PC-3 (cell line): ENCODE measurements at regions not wholly inside any gene's neighbourhood (a gene's known extent, or its start where the extent isn't known, plus 50 kb on each side); places are given as distances from the start of the nearest gene placed in this dataset.
A peak's percentile ranks its signal among the peaks of the same experiment; 100 is the strongest.

Experiments used
- ATAC-seq: fragments of 200-7000 bp; cut with Tn5 transposase; 2 replicates; pipeline ENCODE4 v1.9.1; 2020; ENCODE audit warnings: mild to moderate bottlenecking, moderate library complexity
- BruUV-seq: library from RNA; stranded (reverse); fragments of 400-500 nt; replicated peaks from 2 replicates; lab custom pipeline; 2021; lab: Mats Ljungman, UMichigan
- CTCF ChIA-PET: fragments of 300-600 bp; sonication (Branson Sonifier 250); formaldehyde crosslinking; loops from one replicate; lab custom pipeline; 2022; ENCODE audit warnings: antibody characterized with exemption; lab: Charles Lee
- POLR2A ChIA-PET: fragments of 300-600 bp; sonication (Branson Sonifier 250); formaldehyde crosslinking; loops from one replicate; lab custom pipeline; 2022; ENCODE audit warnings: antibody characterized with exemption; ENCODE audit not compliant: unreplicated experiment; lab: Charles Lee
- DNase-seq: peaks from one replicate; pipeline ENCODE4 v3.0.0-alpha.2; 2015
- H2AFZ ChIP-seq: fragments of 300-600 bp; sonication (generic); 2 replicates; pipeline ENCODE4 v1.6.0; 2016; ENCODE audit warnings: antibody characterized with exemption, low read length
- H3F3A ChIP-seq: fragments of 300-600 bp; sonication (generic); one replicate; pipeline ENCODE4 v1.6.0; 2017; ENCODE audit warnings: antibody characterized with exemption, low read length, control low read depth, mild to moderate bottlenecking; ENCODE audit not compliant: unreplicated experiment
- H3K27ac ChIP-seq: fragments of 300-600 bp; sonication (generic); 2 replicates; pipeline ENCODE4 v1.5.1; 2016; ENCODE audit warnings: mild to moderate bottlenecking, low read length
- H3K27me3 ChIP-seq: fragments of 300-600 bp; sonication (generic); 2 replicates; pipeline ENCODE4 v1.6.1; 2016; ENCODE audit warnings: low read length, mixed read lengths
- H3K36me3 ChIP-seq: fragments of 300-600 bp; sonication (generic); 2 replicates; pipeline ENCODE4 v1.6.1; 2016; ENCODE audit warnings: low read depth, mixed run types, low read length, mixed read lengths
- H3K4me1 ChIP-seq: fragments of 300-600 bp; sonication (generic); 2 replicates; pipeline ENCODE4 v1.5.1; 2016; ENCODE audit warnings: low read length; ENCODE audit not compliant: insufficient read depth
- H3K4me2 ChIP-seq: fragments of 300-600 bp; sonication (generic); 2 replicates; pipeline ENCODE4 v1.6.0; 2016; ENCODE audit warnings: low read length
- H3K4me3 ChIP-seq: fragments of 300-600 bp; sonication (generic); 2 replicates; pipeline ENCODE4 v1.5.1; 2016; ENCODE audit warnings: mild to moderate bottlenecking, low read length, mixed read lengths
- H3K79me2 ChIP-seq: fragments of 300-600 bp; sonication (generic); 2 replicates; pipeline ENCODE4 v1.6.1; 2017; ENCODE audit warnings: low read length, mixed read lengths
- H3K9ac ChIP-seq: fragments of 300-600 bp; sonication (generic); 2 replicates; pipeline ENCODE4 v1.6.0; 2016; ENCODE audit warnings: mild to moderate bottlenecking, low read length
- H3K9me2 ChIP-seq: fragments of 300-600 bp; sonication (generic); replicated peaks from 2 replicates; pipeline ENCODE4 v1.6.1; 2016; ENCODE audit warnings: mixed run types, low read length, mixed read lengths
- H3K9me3 ChIP-seq: fragments of 300-600 bp; sonication (generic); 2 replicates; pipeline ENCODE4 v1.6.1; 2016; ENCODE audit warnings: low read length, mixed read lengths
- H4K20me1 ChIP-seq: fragments of 300-600 bp; sonication (generic); 2 replicates; pipeline ENCODE4 v1.6.1; 2016; ENCODE audit warnings: low read length, mixed read lengths
- CTCF ChIP-seq: fragments of 300-600 bp; sonication (generic); conservative IDR thresholded peaks from 2 replicates; pipeline ENCODE4 v1.5.1; 2017; ENCODE audit warnings: antibody characterized with exemption, low read depth, mild to moderate bottlenecking, low read length
- EZH2 ChIP-seq: fragments of 300-600 bp; sonication (generic); IDR thresholded peaks from one replicate; pipeline ENCODE4 v1.6.1; 2017; ENCODE audit warnings: antibody characterized with exemption, mild to moderate bottlenecking, low read length; ENCODE audit not compliant: unreplicated experiment
- EZH2phosphoT487 ChIP-seq: fragments of 300-600 bp; sonication (generic); IDR thresholded peaks from 2 replicates; pipeline ENCODE4 v1.6.1; 2018; ENCODE audit warnings: mild to moderate bottlenecking, antibody characterized with exemption, low read length, borderline replicate concordance
- intact Hi-C: fragments of 100-400 bp; cut with micrococcal nuclease; formaldehyde crosslinking; loops from 2 replicates; pipeline ENCODE4 v1.9.0; 2023

GRCh38 chr13:86445672-86446071, 646.5 kb upstream of the SLITRK6 start:
- intact Hi-C loops, result no loop called here
- Histone ChIP-seq H3K36me3 (no peaks in the 10 kb centered on the region), H3K4me2 (peak overlapping the region; percentile 34; the same call in 1 of the 2 replicates), H3F3A (no peaks in the 10 kb centered on the region), H3K4me1 (peaks cover 6% of the 10 kb centered on the region), H4K20me1 (no peaks in the 10 kb centered on the region), H2AFZ (no peak overlapping the region), H3K9me2 (no peaks in the 10 kb centered on the region), H3K9ac (peak overlapping the region; percentile 59), H3K4me3 (no peak overlapping the region), H3K27me3 (no peaks in the 10 kb centered on the region), H3K79me2 (no peaks in the 10 kb centered on the region), H3K9me3 (no peaks in the 10 kb centered on the region), H3K27ac (peak overlapping the region; percentile 89)
- ChIA-PET CTCF (no interaction called here), POLR2A (no interaction called here)
- no peak for TF ChIP-seq EZH2phosphoT487
- TF ChIP-seq EZH2, result no peak
- TF ChIP-seq CTCF, result no peak
- BruUV-seq, result no TSS peak
- ATAC-seq, result peak; percentile 84
- DNase-seq, result peak; percentile 32

GRCh38 chr13:86446311-86446710, 647.1 kb upstream of the SLITRK6 start:
- Histone ChIP-seq H3K36me3 (no peaks in the 10 kb centered on the region), H3K4me3 (no peak overlapping the region), H3F3A (no peaks in the 10 kb centered on the region), H3K4me1 (peaks cover 6% of the 10 kb centered on the region), H3K9ac (peak overlapping the region; percentile 59), H3K4me2 (peak overlapping the region; percentile 34; the same call in 1 of the 2 replicates), H4K20me1 (no peaks in the 10 kb centered on the region), H3K9me3 (no peaks in the 10 kb centered on the region), H3K27ac (peak overlapping the region; percentile 89), H2AFZ (no peak overlapping the region), H3K27me3 (no peaks in the 10 kb centered on the region), H3K79me2 (no peaks in the 10 kb centered on the region), H3K9me2 (no peaks in the 10 kb centered on the region)
- no peak for TF ChIP-seq EZH2
- no peak for TF ChIP-seq EZH2phosphoT487
- TF ChIP-seq CTCF, result no peak
- intact Hi-C loops, result no loop called here
- peak; percentile 49 for DNase-seq
- BruUV-seq, result no TSS peak
- ChIA-PET POLR2A (no interaction called here), CTCF (no interaction called here)
- peak; percentile 85 for ATAC-seq

GRCh38 chr13:86447479-86447878, 648.3 kb upstream of the SLITRK6 start:
- no peak for ATAC-seq
- TF ChIP-seq CTCF, result no peak
- no peak for TF ChIP-seq EZH2phosphoT487
- no peak for TF ChIP-seq EZH2
- H3K4me3 ChIP-seq, result no peak overlapping the region
- DNase-seq, result no peak
- H3K36me3 ChIP-seq, result no peaks in the 10 kb centered on the region
- BruUV-seq, result no TSS peak
- no peak overlapping the region for H3K9ac ChIP-seq
- no peak overlapping the region for H2AFZ ChIP-seq
- H3F3A ChIP-seq, result no peaks in the 10 kb centered on the region
- no peaks in the 10 kb centered on the region for H3K9me2 ChIP-seq
- H3K27ac ChIP-seq, result no peak overlapping the region
- no peaks in the 10 kb centered on the region for H3K27me3 ChIP-seq
- POLR2A ChIA-PET, result no interaction called here
- intact Hi-C loops, result no loop called here
- H3K4me1 ChIP-seq, result peaks cover 6% of the 10 kb centered on the region
- CTCF ChIA-PET, result no interaction called here
- no peaks in the 10 kb centered on the region for H3K9me3 ChIP-seq
- H3K79me2 ChIP-seq, result no peaks in the 10 kb centered on the region
- no peak overlapping the region for H3K4me2 ChIP-seq
- H4K20me1 ChIP-seq, result no peaks in the 10 kb centered on the region
